HEK293T (cell line): ENCODE measurements at regions not wholly inside any gene's neighbourhood (a gene's known extent, or its start where the extent isn't known, plus 50 kb on each side); places are given as distances from the start of the nearest gene placed in this dataset.

ENCODE experiments used
- CTCF ChIA-PET: fragments of 350-600 bp; formaldehyde crosslinking; extraction: SDS; loops from one replicate; lab custom pipeline; 2021; ENCODE audit warnings: antibody characterized with exemption, inconsistent platforms; lab: Yijun Ruan, JAX
- POLR2A ChIA-PET: fragments of 350-600 bp; formaldehyde crosslinking; extraction: SDS; loops from one replicate; lab custom pipeline; 2020; ENCODE audit warnings: antibody characterized with exemption, inconsistent platforms; lab: Yijun Ruan, JAX
- DNase-seq: peaks from one replicate; pipeline ENCODE4 v3.0.0; 2012; ENCODE audit warnings: mixed read lengths; ENCODE audit errors: extremely low spot score
- ARNT ChIP-seq: fragments of 450-650 bp; IDR thresholded peaks from 2 replicates; pipeline ENCODE4 v1.6.1; 2017; ENCODE audit warnings: mild to moderate bottlenecking
- BHLHE40 ChIP-seq: fragments of 450-650 bp; IDR thresholded peaks from 2 replicates; pipeline ENCODE4 v1.6.1; 2016; ENCODE audit warnings: mild to moderate bottlenecking, moderate library complexity, borderline replicate concordance
- CTBP1 ChIP-seq: fragments of 450-650 bp; IDR thresholded peaks from 2 replicates; pipeline ENCODE4 v1.6.1; 2016; ENCODE audit warnings: borderline replicate concordance
- ELF4 ChIP-seq: fragments of 450-650 bp; IDR thresholded peaks from 2 replicates; pipeline ENCODE4 v1.6.1; 2017; ENCODE audit warnings: antibody characterized with exemption
- FOXA1 ChIP-seq: fragments of 450-650 bp; IDR thresholded peaks from 2 replicates; pipeline ENCODE4 v1.6.1; 2016; ENCODE audit warnings: mild to moderate bottlenecking
- FOXK2 ChIP-seq: fragments of 450-650 bp; IDR thresholded peaks from 2 replicates; pipeline ENCODE4 v1.6.1; 2016; ENCODE audit warnings: mild to moderate bottlenecking
- HDGF ChIP-seq: fragments of 450-650 bp; IDR thresholded peaks from 2 replicates; pipeline ENCODE4 v1.6.1; 2017; ENCODE audit warnings: antibody characterized with exemption, borderline replicate concordance
- L3MBTL2 ChIP-seq: fragments of 450-650 bp; conservative IDR thresholded peaks from 2 replicates; pipeline ENCODE4 v1.6.1; 2016; ENCODE audit warnings: mild to moderate bottlenecking
- LEF1 ChIP-seq: fragments of 450-650 bp; IDR thresholded peaks from 2 replicates; pipeline ENCODE4 v1.6.1; 2017; ENCODE audit warnings: mild to moderate bottlenecking, borderline replicate concordance
- NFRKB ChIP-seq: fragments of 450-650 bp; IDR thresholded peaks from 2 replicates; pipeline ENCODE4 v1.6.1; 2016; ENCODE audit warnings: mild to moderate bottlenecking, moderate library complexity
- PKNOX1 ChIP-seq: fragments of 450-650 bp; IDR thresholded peaks from 2 replicates; pipeline ENCODE4 v1.6.1; 2016
- SP1 ChIP-seq: fragments of 450-650 bp; IDR thresholded peaks from 2 replicates; pipeline ENCODE4 v1.6.1; 2017
- SUZ12 ChIP-seq: fragments of 450-650 bp; IDR thresholded peaks from 2 replicates; pipeline ENCODE4 v1.6.1; 2016; ENCODE audit warnings: mild to moderate bottlenecking
- TARDBP ChIP-seq: fragments of 450-650 bp; IDR thresholded peaks from 2 replicates; pipeline ENCODE4 v1.6.1; 2016
- ZNF384 ChIP-seq: fragments of 450-650 bp; IDR thresholded peaks from 2 replicates; pipeline ENCODE4 v1.6.1; 2016

GRCh38 chr10:64071218-64071617, 550.0 kb downstream of the REEP3 start:
- DNase-seq: no peak
- TF ChIP-seq NFRKB (no peak), PKNOX1 (no peak), FOXK2 (no peak), LEF1 (no peak), HDGF (no peak), TARDBP (no peak), CTBP1 (no peak)
- ChIA-PET POLR2A (no interaction called here), CTCF (no interaction called here)

GRCh38 chr10:64075604-64076003, 554.4 kb downstream of the REEP3 start:
- ChIA-PET POLR2A (no interaction called here), CTCF (no interaction called here)

GRCh38 chr10:64076322-64076940, 555.2 kb downstream of the REEP3 start:
- ChIA-PET POLR2A (no interaction called here), CTCF (no interaction called here)
- DNase-seq: no peak
- TF ChIP-seq TARDBP: no peak
- no peak for TF ChIP-seq BHLHE40
- no peak for TF ChIP-seq SP1
- TF ChIP-seq PKNOX1: no peak
- TF ChIP-seq ELF4: no peak
- TF ChIP-seq LEF1: no peak

More at GRCh38 chr10:64075604-64076003, 554.4 kb downstream of the REEP3 start:
- DNase-seq: no peak
- TF ChIP-seq L3MBTL2 (no peak), HDGF (no peak), FOXK2 (no peak), ARNT (no peak), PKNOX1 (no peak), ZNF384 (no peak), LEF1 (no peak), SUZ12 (no peak), TARDBP (no peak), SP1 (no peak)

GRCh38 chr10:64079341-64079740, 558.1 kb downstream of the REEP3 start:
- ChIA-PET CTCF (interaction anchor here (1.4 kb wide), 1 partner anchor 38 kb away, joined by 3 read pairs; no protein-coding TSS in a partner anchor), POLR2A (no interaction called here)
- TF ChIP-seq SUZ12: no peak
- TF ChIP-seq PKNOX1: peak; percentile 28; the same call in 1 of the 2 replicates
- no peak for DNase-seq

- CTCF ChIA-PET: interaction anchor here (1.4 kb wide), 1 partner anchor 39 kb away, joined by 3 read pairs; no protein-coding TSS in a partner anchor
- POLR2A ChIA-PET: no interaction called here
These were observed 558.9 kb downstream of the REEP3 start for GRCh38 chr10:64080071-64080470.

GRCh38 chr10:64081947-64082482, 560.8 kb downstream of the REEP3 start:
- ChIA-PET CTCF (no interaction called here), POLR2A (no interaction called here)
- TF ChIP-seq NFRKB (no peak), BHLHE40 (no peak), SP1 (no peak)
- DNase-seq: no peak

More at GRCh38 chr10:64080071-64080470, 558.9 kb downstream of the REEP3 start:
- no peak for DNase-seq
- TF ChIP-seq FOXA1 (no peak), ZNF384 (no peak), ARNT (no peak), PKNOX1 (no peak), SUZ12 (no peak), HDGF (no peak), L3MBTL2 (no peak), TARDBP (no peak)
